Keratinocyte (primary cell): ENCODE measurements at regions not wholly inside any gene's neighbourhood (a gene's known extent, or its start where the extent isn't known, plus 50 kb on each side); places are given as distances from the start of the nearest gene placed in this dataset.

Experiments used
- DNase-seq: peaks from one replicate; pipeline ENCODE4 v3.0.0-alpha.2; 2011; ENCODE audit warnings: low read depth, missing footprints, low spot score
- FAIRE-seq: peaks from 2 replicates; lab custom pipeline; 2011; peaks lifted over from hg19 to GRCh38; lab: Jason Lieb, UNC
- H2AFZ ChIP-seq: 2 replicates; pipeline ENCODE4 v1.6.0; 2012; ENCODE audit warnings: low read length, control low read depth, inconsistent platforms; ENCODE audit not compliant: control insufficient read depth
- H3K27ac ChIP-seq: 2 replicates; pipeline ENCODE4 v1.5.1; 2011; ENCODE audit warnings: low read length; ENCODE audit not compliant: control insufficient read depth, insufficient read depth
- H3K27me3 ChIP-seq: 3 replicates; pipeline ENCODE4 v1.6.0; 2011; ENCODE audit warnings: low read length; ENCODE audit not compliant: control insufficient read depth, insufficient read depth; ENCODE audit errors: extremely low read depth
- H3K36me3 ChIP-seq, 2 experiments: 2 replicates in 1 of 2; 3 replicates in 1 of 2; pipeline ENCODE4 v1.5.1; 2011; ENCODE audit warnings: low read length in 2 of 2, mild to moderate bottlenecking in 1 of 2; ENCODE audit not compliant: control insufficient read depth in 2 of 2, insufficient read depth in 2 of 2; ENCODE audit errors: extremely low read depth in 1 of 2
- H3K4me1 ChIP-seq: 3 replicates; pipeline ENCODE4 v1.5.1; 2011; ENCODE audit warnings: low read length; ENCODE audit not compliant: control insufficient read depth, insufficient read depth; ENCODE audit errors: extremely low read depth
- H3K4me2 ChIP-seq: 3 replicates; pipeline ENCODE4 v1.6.0; 2011; ENCODE audit warnings: low read depth, low read length; ENCODE audit not compliant: control insufficient read depth, insufficient read depth; ENCODE audit errors: extremely low read depth
- H3K4me3 ChIP-seq, 3 experiments: fragments of 200-600 bp in 1 of 3; sonication (generic) in 1 of 3; 2 replicates in 2 of 3; 3 replicates in 1 of 3; pipeline ENCODE4 v1.5.1; 2011 to 2016; ENCODE audit warnings: low read length in 3 of 3, mild to moderate bottlenecking in 3 of 3, control low read depth in 2 of 3, inconsistent platforms in 1 of 3, low read depth in 1 of 3, mixed read lengths in 1 of 3, mixed run types in 1 of 3, moderate library complexity in 1 of 3; ENCODE audit not compliant: control insufficient read depth in 2 of 3, insufficient read depth in 2 of 3; ENCODE audit errors: extremely low read depth in 1 of 3
- H3K79me2 ChIP-seq: 2 replicates; pipeline ENCODE4 v1.6.0; 2012; ENCODE audit warnings: low read length; ENCODE audit not compliant: control insufficient read depth, insufficient read depth
- H3K9ac ChIP-seq: 3 replicates; pipeline ENCODE4 v1.6.0; 2011; ENCODE audit warnings: low read length; ENCODE audit not compliant: control insufficient read depth, insufficient read depth; ENCODE audit errors: extremely low read depth
- H3K9me1 ChIP-seq: 3 replicates; pipeline ENCODE4 v1.6.0; 2011; ENCODE audit warnings: low read length; ENCODE audit not compliant: control insufficient read depth, insufficient read depth; ENCODE audit errors: extremely low read depth
- H3K9me3 ChIP-seq: 2 replicates; pipeline ENCODE4 v1.5.1; 2012; ENCODE audit warnings: low read depth, low read length; ENCODE audit not compliant: control insufficient read depth
- H4K20me1 ChIP-seq: 3 replicates; pipeline ENCODE4 v1.6.0; 2011; ENCODE audit warnings: low read length; ENCODE audit not compliant: control insufficient read depth, insufficient read depth; ENCODE audit errors: extremely low read depth
- CTCF ChIP-seq, 3 experiments: IDR thresholded peaks in 1 of 3; conservative IDR thresholded peaks in 1 of 3; optimal IDR thresholded peaks in 1 of 3; 2 replicates in 2 of 3; 3 replicates in 1 of 3; pipeline versions ENCODE3 to v1.5.1; 2011; ENCODE audit warnings: low read length in 3 of 3, mild to moderate bottlenecking in 3 of 3, moderate library complexity in 2 of 3, control low read depth in 1 of 3, inconsistent platforms in 1 of 3; ENCODE audit not compliant: insufficient read depth in 2 of 3; ENCODE audit errors: extremely low read depth in 1 of 3
- EZH2 ChIP-seq: IDR thresholded peaks from one replicate; pipeline ENCODE4 v1.6.1; 2012; ENCODE audit warnings: inconsistent platforms, mild to moderate bottlenecking, low read length, moderate library complexity
- dilution Hi-C: fragments of 300-500 bp; cut with MboI; formaldehyde crosslinking; loops from one replicate; pipeline ENCODE4 v1.7.0; 2020; ENCODE audit warnings: low sequenced_read_pairs; ENCODE audit not compliant: extremely low pct_ligation_motif_present

DNA sequence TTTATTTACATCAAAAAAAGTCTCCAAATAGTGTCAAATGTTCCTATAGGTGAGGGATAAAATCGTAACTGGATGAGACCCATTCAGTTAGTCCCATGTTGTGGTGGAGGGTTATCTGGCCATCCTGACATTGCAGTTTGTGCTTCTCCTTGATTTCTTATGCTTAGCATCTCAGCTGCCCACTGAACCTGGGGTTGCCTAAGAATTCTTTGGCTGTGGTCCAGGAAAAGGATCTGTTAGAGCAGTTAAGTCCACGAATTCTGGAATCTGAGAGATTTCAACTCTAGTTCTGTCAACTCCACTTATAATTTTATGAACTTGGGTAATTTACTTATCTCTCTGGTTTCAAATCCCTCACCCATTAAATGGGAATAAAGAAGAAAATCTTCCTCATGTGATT lies 1673.4 kb downstream of the REEP3 start:
- no peak for FAIRE-seq
- no peak overlapping the region for H2AFZ ChIP-seq
- no peaks in the 10 kb centered on the region for H3K4me1 ChIP-seq
- H3K27ac ChIP-seq: no peak overlapping the region
- H3K27me3 ChIP-seq: no peaks in the 10 kb centered on the region
- no peaks in the 10 kb centered on the region for H4K20me1 ChIP-seq
- H3K9me1 ChIP-seq: no peaks in the 10 kb centered on the region
- DNase-seq: no peak
- no peaks in the 10 kb centered on the region for H3K79me2 ChIP-seq
- H3K4me3 ChIP-seq: no peak overlapping the region
- TF ChIP-seq EZH2 (no peak), CTCF (optimal IDR thresholded peaks at IDR 0.05 in 1 of 3, IDR thresholded peaks at IDR 0.05 in 1 of 3, conservative IDR thresholded peaks at IDR 0.05 in 1 of 3; ENCODE audit: extremely low read depth in 1 of 3, insufficient read depth in 2 of 3, low read length in 3 of 3) (no peak)
- dilution Hi-C loops: no loop called here
- H3K4me2 ChIP-seq: no peak overlapping the region
- no peak overlapping the region for H3K9ac ChIP-seq
- H3K36me3 ChIP-seq: no peaks in the 10 kb centered on the region
- H3K9me3 ChIP-seq: no peaks in the 10 kb centered on the region

DNA sequence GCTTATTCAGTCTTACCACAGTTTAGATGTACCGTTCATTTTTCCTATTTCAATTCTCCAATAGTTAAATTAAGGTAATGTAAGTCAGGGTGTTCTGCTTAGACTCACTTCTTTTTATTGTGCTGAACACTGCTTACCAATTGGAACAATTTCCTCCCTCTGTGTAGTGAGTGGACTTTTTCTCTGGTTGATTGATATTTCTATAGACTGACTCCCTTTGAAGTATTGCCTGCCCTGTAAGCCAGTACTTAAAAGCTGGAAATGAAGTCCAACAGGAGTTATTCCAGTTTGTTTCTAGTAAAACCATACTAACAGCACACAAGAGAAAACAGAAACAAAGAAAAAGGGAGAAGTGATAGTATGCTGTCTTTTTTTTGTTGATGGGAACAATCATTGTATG lies 1674.9 kb downstream of the REEP3 start:
- no peak overlapping the region for H2AFZ ChIP-seq

More for the DNA sequence above, 1674.9 kb downstream of the REEP3 start:
- DNase-seq (no peak), FAIRE-seq (no peak)
- Histone ChIP-seq H3K9me3 (no peaks in the 10 kb centered on the region), H4K20me1 (no peaks in the 10 kb centered on the region), H3K27ac (no peak overlapping the region), H3K9ac (no peak overlapping the region), H3K4me1 (no peaks in the 10 kb centered on the region), H3K27me3 (no peaks in the 10 kb centered on the region), H3K4me2 (no peak overlapping the region), H3K4me3 (no peak overlapping the region), H3K79me2 (no peaks in the 10 kb centered on the region), H3K36me3 (no peaks in the 10 kb centered on the region), H3K9me1 (no peaks in the 10 kb centered on the region)
- dilution Hi-C loops: no loop called here
- TF ChIP-seq EZH2 (no peak), CTCF (optimal IDR thresholded peaks at IDR 0.05 in 1 of 3, IDR thresholded peaks at IDR 0.05 in 1 of 3, conservative IDR thresholded peaks at IDR 0.05 in 1 of 3; ENCODE audit: extremely low read depth in 1 of 3, insufficient read depth in 2 of 3, low read length in 3 of 3) (no peak)
